AG04450 (cell line): ENCODE measurements at regions not wholly inside any gene's neighbourhood (a gene's known extent, or its start where the extent isn't known, plus 50 kb on each side); places are given as distances from the start of the nearest gene placed in this dataset.
A peak's percentile ranks its signal among the peaks of the same experiment; 100 is the strongest.

Experiments
- CTCF ChIA-PET: fragments of 300-600, 350-600 bp; formaldehyde crosslinking; extraction: SDS; loops from one replicate; lab custom pipeline; 2022; ENCODE audit warnings: antibody characterized with exemption, inconsistent platforms; lab: Charles Lee
- POLR2A ChIA-PET: fragments of 350-600 bp; formaldehyde crosslinking; extraction: SDS; loops from one replicate; lab custom pipeline; 2021; ENCODE audit warnings: antibody characterized with exemption, inconsistent platforms; lab: Yijun Ruan, JAX
- DNase-seq: peaks from one replicate; pipeline ENCODE4 v3.0.0-alpha.2; 2011; ENCODE audit warnings: low read depth, low spot score
- H3K27ac ChIP-seq: one replicate; pipeline ENCODE4 v1.5.1; 2012; ENCODE audit warnings: low read depth, low read length, control low read depth
- H3K27me3 ChIP-seq: one replicate; pipeline ENCODE4 v1.6.0; 2012; ENCODE audit warnings: low read length; ENCODE audit not compliant: control insufficient read depth, insufficient read depth
- H3K4me3 ChIP-seq: 2 replicates; pipeline ENCODE4 v1.5.1; 2011; ENCODE audit warnings: mild to moderate bottlenecking, low read depth, low read length, control low read depth
- H3K9me3 ChIP-seq: 2 replicates; pipeline ENCODE4 v1.5.1; 2012; ENCODE audit warnings: low read length; ENCODE audit not compliant: control insufficient read depth, insufficient read depth
- CTCF ChIP-seq: IDR thresholded peaks from 2 replicates; pipeline ENCODE4 v1.5.1; 2011; ENCODE audit warnings: low read depth, low read length, control low read depth, inconsistent platforms

- DNase-seq = no peak
- Histone ChIP-seq H3K27me3 (no peaks in the 10 kb centered on the region), H3K4me3 (no peak overlapping the region), H3K27ac (no peak overlapping the region), H3K9me3 (no peaks in the 10 kb centered on the region; the same call in 1 of the 2 replicates)
- no peak for TF ChIP-seq CTCF
- CTCF ChIA-PET = no interaction called here
- POLR2A ChIA-PET = no interaction called here
Observed at GRCh38 chrX:150197388-150197787, 165.7 kb upstream of the MAMLD1 start.

- Histone ChIP-seq H3K9me3 (no peaks in the 10 kb centered on the region; the same call in 1 of the 2 replicates), H3K27ac (no peak overlapping the region), H3K27me3 (no peaks in the 10 kb centered on the region), H3K4me3 (no peak overlapping the region)
- no peak for TF ChIP-seq CTCF
- DNase-seq = no peak
- ChIA-PET POLR2A (no interaction called here), CTCF (no interaction called here)
Observed at GRCh38 chrX:150198776-150199175, 164.3 kb upstream of the MAMLD1 start.

GRCh38 chrX:150199181-150199580 is 163.9 kb upstream of the MAMLD1 start:
- no peak overlapping the region for H3K27ac ChIP-seq
- H3K4me3 ChIP-seq = no peak overlapping the region
- no peak for DNase-seq
- POLR2A ChIA-PET = no interaction called here
- H3K9me3 ChIP-seq = no peaks in the 10 kb centered on the region; the same call in 1 of the 2 replicates
- CTCF ChIA-PET = no interaction called here
- H3K27me3 ChIP-seq = no peaks in the 10 kb centered on the region
- no peak for TF ChIP-seq CTCF

GRCh38 chrX:150199803-150200202 is 163.3 kb upstream of the MAMLD1 start:
- TF ChIP-seq CTCF = no peak
- Histone ChIP-seq H3K9me3 (no peaks in the 10 kb centered on the region; the same call in 1 of the 2 replicates), H3K4me3 (no peak overlapping the region), H3K27ac (no peak overlapping the region), H3K27me3 (no peaks in the 10 kb centered on the region)
- DNase-seq = no peak
- ChIA-PET POLR2A (no interaction called here), CTCF (no interaction called here)

GRCh38 chrX:150200361-150200760 is 162.8 kb upstream of the MAMLD1 start:
- H3K27me3 ChIP-seq = no peaks in the 10 kb centered on the region
- H3K4me3 ChIP-seq = no peak overlapping the region
- POLR2A ChIA-PET = interaction anchor here (1.3 kb wide), 1 partner anchor 168 kb away, joined by 3 read pairs; no protein-coding TSS in a partner anchor
- DNase-seq = no peak
- H3K9me3 ChIP-seq = no peaks in the 10 kb centered on the region; the same call in 1 of the 2 replicates
- TF ChIP-seq CTCF = no peak
- H3K27ac ChIP-seq = peak overlapping the region; percentile 68
- CTCF ChIA-PET = no interaction called here
